ENCODE measurements at regions not wholly inside any gene's neighbourhood (a gene's known extent, or its start where the extent isn't known, plus 50 kb on each side); places are given as distances from the start of the nearest gene placed in this dataset.
"Not testable (repeated sequence)": the region's sequence is repeated elsewhere in the genome, so short reads cannot be mapped to it uniquely, and the experiment has no call there.

DNA sequence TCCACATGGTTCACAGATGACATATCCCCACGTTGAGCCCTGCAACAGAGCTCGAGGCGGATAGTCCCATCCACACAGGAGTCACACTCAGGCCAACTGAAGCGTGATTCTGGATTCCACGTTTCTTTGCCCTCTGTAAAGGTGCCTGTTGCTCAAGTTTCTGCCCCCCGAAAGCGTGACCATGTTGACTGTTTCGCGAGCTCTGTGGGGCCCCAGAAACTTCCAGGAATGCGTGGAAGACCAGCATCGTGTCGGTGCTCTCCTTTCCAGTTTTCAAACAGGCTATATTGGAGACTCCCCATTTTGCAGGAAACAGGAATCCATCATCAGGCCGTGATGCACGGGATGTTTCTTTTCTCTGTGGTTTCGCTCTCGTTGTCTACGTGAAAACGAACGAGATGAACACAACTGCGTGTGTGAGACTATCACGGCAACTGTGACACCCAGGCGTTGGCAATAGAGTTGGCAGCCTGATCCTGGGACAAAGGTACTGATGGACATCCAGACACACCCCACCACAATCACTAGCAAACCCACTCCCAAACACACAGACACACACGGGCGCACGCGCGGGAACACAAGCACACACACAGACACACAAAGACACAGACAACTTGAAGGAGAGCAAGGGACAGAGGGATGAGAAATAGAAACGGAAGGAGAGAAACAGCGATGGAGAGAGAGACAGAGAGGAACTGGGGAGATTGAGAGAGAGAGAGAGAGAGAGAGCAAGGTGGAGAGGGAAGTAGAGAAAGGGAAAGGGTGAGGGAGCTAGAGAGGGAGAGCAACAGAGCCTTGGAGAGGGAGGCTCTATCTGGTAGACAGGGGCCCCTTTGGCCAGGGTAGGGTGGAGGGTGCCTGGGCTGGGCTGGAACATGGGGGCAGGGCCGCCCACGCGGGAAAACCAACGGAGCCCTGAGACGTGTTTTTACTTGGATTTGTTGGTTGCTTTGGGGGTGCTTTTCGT is 1609.3 kb downstream of the SPATA31A7 start:
- in situ Hi-C loops (cut with MboI; ENCODE audit: low pct_unique_long_range_greater_than_20kb, low sequenced_read_pairs, unreplicated experiment); DNase-seq (ENCODE audit: low spot score): not testable (repeated sequence)

DNA sequence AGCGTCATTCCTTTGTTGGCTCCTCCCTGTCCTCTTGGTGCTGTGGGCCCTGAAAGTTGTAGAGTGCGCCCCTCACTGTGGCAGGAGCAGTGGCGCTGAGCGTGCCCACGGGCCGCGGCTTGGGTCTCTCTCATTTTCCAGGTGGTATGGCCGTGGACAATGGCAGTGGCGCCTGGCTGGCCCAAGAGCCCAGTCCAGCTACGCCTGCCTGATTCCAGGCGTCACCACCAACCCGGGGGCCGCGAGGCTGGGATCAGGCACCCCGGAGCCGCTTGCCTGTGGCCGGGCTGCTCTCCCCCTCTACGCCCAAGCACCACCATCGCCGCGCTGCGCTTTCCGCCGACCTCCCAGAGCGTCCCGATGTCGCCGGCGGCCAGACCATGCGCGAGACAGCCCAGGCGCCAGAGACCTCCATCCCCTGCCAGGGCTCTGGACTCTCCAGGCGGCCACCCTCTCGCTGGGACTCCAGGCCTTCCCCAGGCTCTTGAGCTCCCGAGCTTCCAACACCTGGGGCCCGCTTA is 1610.1 kb downstream of the SPATA31A7 start:
- in situ Hi-C loops (cut with MboI; ENCODE audit: low pct_unique_long_range_greater_than_20kb, low sequenced_read_pairs, unreplicated experiment); DNase-seq (ENCODE audit: low spot score): not testable (repeated sequence)

DNA sequence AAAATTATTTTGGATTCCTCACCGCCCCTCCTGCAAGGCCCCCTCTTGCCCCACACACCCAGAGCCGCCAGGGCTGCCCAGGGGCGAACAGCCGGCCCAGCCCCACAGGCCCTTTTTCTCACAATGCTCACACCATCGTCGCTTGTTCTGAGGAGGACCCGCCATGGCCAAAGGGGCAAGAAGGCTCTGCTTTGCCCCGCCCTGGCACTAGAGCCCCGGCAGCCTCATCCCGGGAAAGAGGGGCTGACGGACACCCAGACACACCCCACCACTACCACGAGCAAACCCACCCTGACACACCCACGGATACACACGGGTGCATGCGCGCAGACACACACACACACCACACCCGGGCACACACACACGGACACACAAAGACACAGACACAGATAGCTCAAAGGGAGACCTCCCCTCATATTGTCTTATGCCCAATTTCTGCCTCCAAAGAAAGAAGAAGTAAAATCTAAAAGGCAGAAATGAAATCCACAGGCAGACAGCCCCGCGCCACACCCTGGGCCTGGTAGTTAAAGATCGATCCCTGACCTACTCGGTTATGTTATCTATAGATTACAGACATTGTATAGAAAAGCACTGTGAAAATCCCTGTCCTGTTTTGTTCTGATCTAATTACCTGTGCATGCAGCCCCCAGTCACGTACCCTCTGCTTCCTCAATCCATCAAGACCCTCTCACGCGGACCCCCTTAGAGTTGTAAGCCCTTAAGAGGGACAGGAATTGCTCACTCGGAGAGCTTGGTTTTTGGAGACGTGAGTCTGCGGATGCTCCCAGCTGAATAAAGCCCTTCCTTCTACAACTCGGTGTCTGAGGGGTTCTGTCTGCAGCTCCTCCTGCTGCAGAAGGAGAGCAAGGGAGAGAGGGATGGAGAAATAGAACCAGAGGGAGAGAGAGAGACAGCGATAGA is 1610.9 kb downstream of the SPATA31A7 start:
- peak; percentile 6 for DNase-seq (ENCODE audit: low spot score)

DNA sequence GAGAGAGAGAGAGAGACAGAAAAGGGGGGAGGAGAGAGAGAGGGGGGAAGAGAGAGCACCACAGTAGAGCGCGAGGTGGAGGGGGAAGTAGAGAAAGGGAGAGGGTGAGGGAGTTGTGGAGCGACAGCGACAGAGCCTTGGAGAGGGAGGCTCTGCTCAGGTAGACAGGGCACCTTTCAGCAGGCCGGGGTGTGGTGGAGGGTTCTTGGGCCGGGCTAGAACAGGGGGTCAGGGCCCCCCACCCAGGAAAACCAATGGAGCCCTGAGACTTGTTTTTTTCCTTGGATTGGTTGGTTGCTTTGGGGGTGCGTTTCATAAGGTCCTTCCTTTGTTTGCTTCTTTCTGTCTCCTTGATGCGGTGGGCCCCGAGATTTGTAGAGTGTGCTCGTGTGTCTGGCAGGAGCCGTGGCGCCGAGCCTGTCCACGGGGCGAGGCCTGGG is 1611.6 kb downstream of the SPATA31A7 start:
- in situ Hi-C loops (cut with MboI; ENCODE audit: low pct_unique_long_range_greater_than_20kb, low sequenced_read_pairs, unreplicated experiment); DNase-seq (ENCODE audit: low spot score): not testable (repeated sequence)

More for the DNA sequence above, 1610.9 kb downstream of the SPATA31A7 start:
- in situ Hi-C loops (cut with MboI; ENCODE audit: low pct_unique_long_range_greater_than_20kb, low sequenced_read_pairs, unreplicated experiment), result not testable (repeated sequence)

DNA sequence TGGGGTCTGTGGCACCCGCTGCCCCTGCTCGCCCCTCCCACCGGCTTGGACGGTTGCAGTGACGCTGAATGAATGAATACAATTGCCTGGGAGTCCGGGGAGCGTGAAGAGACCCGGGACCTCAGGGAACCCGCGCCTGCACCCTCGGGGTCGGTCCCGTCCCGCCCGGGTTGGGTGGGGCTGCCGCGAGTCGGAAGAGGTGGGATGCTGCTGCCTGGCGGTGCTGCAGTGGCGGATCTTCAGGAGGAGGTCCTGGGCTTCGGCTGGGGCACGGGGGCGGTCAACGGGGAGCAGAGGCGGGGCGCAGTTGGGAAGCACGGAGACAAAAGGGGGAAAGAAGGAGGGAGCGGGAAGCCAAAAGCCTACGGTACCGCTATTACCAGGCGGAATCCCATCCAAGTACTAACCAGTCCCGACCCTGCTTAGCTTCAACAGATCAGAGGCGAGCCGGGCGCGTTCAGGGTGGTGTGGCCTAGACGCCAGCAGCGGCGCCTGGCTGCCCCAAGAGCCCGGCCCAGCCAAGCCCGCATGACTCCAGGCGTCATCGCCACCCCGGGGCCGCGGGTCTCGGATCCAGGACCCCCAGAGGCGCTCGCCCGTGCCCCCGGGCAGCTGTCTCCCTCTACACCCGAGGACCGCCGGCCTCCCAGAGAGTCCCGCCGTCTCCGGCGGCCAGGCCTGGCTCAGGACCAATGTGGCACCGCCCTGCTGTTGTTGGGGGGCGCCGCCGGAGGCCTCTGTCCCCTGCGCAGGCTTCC is 1612.3 kb downstream of the SPATA31A7 start:
- DNase-seq (ENCODE audit: low spot score), result peak; percentile 95
- TF ChIP-seq, protein P1, sequence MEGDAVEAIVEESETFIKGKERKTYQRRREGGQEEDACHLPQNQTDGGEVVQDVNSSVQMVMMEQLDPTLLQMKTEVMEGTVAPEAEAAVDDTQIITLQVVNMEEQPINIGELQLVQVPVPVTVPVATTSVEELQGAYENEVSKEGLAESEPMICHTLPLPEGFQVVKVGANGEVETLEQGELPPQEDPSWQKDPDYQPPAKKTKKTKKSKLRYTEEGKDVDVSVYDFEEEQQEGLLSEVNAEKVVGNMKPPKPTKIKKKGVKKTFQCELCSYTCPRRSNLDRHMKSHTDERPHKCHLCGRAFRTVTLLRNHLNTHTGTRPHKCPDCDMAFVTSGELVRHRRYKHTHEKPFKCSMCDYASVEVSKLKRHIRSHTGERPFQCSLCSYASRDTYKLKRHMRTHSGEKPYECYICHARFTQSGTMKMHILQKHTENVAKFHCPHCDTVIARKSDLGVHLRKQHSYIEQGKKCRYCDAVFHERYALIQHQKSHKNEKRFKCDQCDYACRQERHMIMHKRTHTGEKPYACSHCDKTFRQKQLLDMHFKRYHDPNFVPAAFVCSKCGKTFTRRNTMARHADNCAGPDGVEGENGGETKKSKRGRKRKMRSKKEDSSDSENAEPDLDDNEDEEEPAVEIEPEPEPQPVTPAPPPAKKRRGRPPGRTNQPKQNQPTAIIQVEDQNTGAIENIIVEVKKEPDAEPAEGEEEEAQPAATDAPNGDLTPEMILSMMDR (IDR thresholded peaks at IDR 0.05; ENCODE audit: extremely low read depth, insufficient read depth, missing control alignments), result peak; percentile 30
- in situ Hi-C loops (cut with MboI; ENCODE audit: low pct_unique_long_range_greater_than_20kb, low sequenced_read_pairs, unreplicated experiment), result not testable (repeated sequence)

DNA sequence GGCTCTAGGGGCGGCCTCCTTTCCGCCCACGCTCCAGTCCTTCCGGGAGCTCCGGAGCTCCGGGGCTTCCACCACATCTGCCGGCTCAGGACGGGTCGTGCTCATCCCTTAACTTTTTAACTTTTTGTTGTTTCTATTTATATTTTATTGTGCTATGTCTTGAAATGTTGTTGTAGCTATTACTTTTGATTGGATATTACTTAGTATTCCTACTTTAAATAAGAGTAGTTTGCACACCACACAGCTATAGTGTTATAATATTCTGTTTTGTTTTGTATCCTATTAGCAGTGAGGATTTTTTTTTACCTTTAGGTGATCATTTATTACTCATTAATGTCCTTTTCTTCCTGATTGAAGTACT is 1612.9 kb downstream of the SPATA31A7 start:
- in situ Hi-C loops (cut with MboI; ENCODE audit: low pct_unique_long_range_greater_than_20kb, low sequenced_read_pairs, unreplicated experiment); DNase-seq (ENCODE audit: low spot score): not testable (repeated sequence)

DNA sequence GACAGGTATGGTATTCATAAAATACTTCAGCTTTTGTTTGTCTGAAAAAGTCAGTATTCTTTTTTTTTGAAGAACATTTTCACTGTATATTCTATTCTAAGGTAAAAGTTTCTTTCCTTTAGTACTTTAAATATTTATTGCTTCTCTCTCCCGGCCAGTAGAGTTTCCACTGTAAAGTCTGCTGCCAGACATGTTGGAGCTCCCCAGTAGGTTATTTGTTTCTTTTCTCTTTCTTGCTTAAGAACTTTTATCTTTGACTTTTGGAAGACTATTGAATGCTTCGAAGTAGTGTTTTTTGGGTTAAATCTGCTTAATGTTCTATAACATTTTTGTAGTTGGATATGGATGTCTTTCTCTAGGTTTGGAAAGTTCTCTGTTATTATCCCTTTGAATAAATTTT is 1613.3 kb downstream of the SPATA31A7 start:
- in situ Hi-C loops (cut with MboI; ENCODE audit: low pct_unique_long_range_greater_than_20kb, low sequenced_read_pairs, unreplicated experiment), result not testable (repeated sequence)
- peak; percentile 3 for DNase-seq (ENCODE audit: low spot score)

DNA sequence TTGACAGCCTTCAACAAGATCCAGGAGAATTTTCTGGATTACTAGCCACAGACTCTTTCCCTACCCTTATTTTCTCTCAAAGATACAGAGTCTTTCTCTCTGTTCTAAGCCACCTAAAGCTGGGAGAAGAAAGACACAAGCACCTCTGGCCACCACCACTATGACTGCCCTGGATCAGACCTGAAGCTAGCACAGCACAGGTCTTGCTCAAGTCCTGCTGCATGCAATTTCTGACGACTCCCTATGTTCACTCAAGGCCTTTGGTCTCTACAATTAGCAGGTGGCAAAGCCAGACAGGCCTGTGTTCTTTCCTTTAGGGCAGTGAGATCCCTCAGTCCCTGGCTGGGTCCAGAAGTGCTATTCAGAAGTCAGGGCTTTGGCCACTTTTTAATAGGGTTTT is 1614.5 kb downstream of the SPATA31A7 start:
- DNase-seq (ENCODE audit: low spot score); in situ Hi-C loops (cut with MboI; ENCODE audit: low pct_unique_long_range_greater_than_20kb, low sequenced_read_pairs, unreplicated experiment): not testable (repeated sequence)

DNA sequence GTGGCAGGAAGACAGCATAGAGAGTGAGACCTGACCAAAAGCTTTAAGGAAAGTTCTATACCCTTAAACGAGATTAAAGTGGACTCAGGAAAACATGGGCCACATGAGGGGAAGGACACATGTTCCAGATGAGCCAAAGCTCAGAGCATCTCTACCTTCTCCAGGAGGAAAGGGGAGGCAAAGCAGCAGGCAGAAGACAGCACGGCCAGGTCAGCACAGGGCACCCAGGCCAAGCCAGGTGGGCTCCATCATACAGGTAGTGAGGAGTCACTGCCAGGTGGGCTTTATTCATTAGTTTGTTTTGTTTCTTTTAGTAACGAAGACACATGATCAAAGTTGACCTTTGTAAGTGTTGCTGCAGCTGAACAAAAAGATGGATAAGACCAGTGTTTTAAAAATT is 1617.6 kb downstream of the SPATA31A7 start:
- in situ Hi-C loops (cut with MboI; ENCODE audit: low pct_unique_long_range_greater_than_20kb, low sequenced_read_pairs, unreplicated experiment); DNase-seq (ENCODE audit: low spot score): not testable (repeated sequence)

DNA sequence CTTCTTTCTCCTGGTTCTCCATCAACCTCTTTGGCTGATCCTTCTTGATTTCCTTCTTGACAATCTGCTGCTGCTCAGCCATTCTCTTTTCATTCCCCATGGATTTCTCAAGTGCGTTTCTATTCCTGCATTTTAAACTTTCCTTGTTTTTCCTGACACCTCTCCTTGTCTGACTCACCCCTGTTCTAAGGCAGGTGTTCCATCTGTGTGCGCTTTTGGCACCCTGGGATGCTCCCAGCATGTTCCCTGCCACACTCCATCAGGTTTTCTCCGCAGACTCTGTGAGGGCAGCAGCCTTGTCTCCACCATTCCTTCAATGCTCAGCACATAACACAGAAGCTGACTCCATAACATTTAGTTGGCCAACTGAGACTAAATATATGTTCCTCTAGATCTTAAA is 1618.2 kb downstream of the SPATA31A7 start:
- DNase-seq (ENCODE audit: low spot score); in situ Hi-C loops (cut with MboI; ENCODE audit: low pct_unique_long_range_greater_than_20kb, low sequenced_read_pairs, unreplicated experiment): not testable (repeated sequence)

DNA sequence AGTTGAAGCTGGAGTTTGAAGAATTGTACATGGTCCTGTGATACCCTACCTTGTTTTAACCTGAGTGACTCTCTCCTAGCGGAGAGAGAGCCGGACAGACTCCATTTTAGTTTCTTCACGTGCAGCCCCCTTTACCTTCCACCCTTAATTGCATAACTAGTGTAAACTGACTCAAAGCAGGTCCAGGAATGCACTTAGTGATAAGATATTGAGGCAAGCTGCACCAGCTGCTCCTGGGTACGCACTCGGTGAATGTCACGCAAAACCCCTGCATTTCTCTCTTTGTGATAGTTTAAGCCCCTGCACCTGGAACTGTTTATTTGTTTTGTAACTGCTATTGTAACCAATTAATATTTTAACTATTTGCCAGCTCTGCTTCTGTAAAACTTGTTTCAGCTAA is 1620.5 kb downstream of the SPATA31A7 start:
- DNase-seq (ENCODE audit: low spot score); in situ Hi-C loops (cut with MboI; ENCODE audit: low pct_unique_long_range_greater_than_20kb, low sequenced_read_pairs, unreplicated experiment): not testable (repeated sequence)

DNA sequence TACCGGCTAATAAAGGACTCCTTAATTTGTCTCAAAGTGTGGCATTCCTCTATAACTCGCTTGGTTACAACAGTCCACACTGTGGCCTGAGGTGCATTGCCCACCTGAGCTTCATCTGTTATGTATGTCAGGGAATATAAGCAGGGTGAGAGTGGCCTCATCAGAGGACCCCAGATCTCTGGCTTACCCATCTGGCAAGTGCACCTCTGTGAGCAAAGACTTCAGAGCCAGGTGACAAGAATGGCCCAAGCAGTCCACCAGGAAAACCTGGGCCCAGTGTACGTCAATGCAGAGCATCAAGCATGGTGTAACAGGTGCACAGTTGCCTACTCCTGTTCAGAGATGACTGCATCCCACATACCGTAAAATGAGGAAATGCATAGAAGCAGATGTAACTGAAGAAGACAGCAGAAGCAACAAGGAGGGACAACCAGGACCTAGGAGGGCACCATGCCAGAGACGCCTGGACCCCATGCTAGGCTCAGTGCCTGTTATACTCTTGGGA is 1621.0 kb downstream of the SPATA31A7 start:
- DNase-seq (ENCODE audit: low spot score); in situ Hi-C loops (cut with MboI; ENCODE audit: low pct_unique_long_range_greater_than_20kb, low sequenced_read_pairs, unreplicated experiment): not testable (repeated sequence)

DNA sequence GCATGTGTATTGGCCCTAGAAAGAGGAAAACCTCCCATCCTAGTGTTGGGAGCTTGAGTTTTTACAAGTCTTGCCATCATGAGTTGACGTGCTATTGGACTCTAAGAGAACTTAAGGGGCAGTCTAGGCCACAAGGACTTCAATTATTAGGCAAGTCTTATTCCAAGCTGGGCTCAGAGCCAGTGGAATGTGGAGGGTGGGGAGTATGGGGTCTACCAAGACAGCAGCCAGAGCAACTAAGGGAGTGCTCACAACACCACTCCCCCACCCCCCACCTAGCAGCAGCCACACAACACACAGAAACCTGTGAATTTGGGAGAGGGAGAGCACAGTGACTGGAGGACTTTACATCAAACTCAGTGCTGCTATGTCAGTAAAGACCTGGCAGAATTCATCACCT is 1625.6 kb downstream of the SPATA31A7 start:
- DNase-seq (ENCODE audit: low spot score); in situ Hi-C loops (cut with MboI; ENCODE audit: low pct_unique_long_range_greater_than_20kb, low sequenced_read_pairs, unreplicated experiment): not testable (repeated sequence)

DNA sequence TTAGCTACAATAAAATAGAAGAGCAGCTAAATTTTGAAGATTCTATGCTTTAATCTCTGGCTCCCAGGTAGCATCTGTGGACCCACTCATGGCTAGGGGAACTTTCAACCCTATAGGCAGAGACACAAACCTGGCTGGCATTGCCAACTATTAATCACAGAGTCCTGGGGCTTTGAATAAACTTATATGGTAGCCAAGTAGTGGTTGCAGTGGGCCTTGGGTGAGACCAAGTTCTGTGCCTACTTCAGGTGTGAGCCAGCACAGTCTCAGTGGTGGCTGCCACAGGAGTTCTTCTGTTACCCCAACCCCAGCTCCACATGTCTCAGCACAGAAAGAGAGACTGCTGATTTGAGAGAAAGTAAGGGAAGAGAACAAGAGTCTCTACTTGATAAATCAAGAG is 1626.5 kb downstream of the SPATA31A7 start:
- in situ Hi-C loops (cut with MboI; ENCODE audit: low pct_unique_long_range_greater_than_20kb, low sequenced_read_pairs, unreplicated experiment); DNase-seq (ENCODE audit: low spot score): not testable (repeated sequence)

DNA sequence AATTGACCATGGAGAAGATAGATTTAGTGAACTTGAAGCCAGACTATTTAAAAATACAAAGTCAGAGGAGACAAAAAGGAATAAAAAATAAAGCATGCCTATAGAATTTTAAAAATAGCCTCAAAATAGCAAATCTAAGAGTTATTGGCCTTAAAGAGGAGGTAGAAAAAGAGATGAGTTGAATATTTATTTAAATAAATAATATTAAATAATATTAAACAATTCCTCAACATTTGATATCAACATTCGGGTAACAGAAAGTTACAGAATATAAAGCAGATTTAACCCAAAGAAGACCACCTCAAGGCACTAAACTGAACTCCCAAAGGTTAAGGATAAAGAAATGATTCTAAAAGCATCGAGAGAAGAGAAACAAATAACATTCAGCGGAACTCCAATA is 1627.4 kb downstream of the SPATA31A7 start:
- DNase-seq (ENCODE audit: low spot score); in situ Hi-C loops (cut with MboI; ENCODE audit: low pct_unique_long_range_greater_than_20kb, low sequenced_read_pairs, unreplicated experiment): not testable (repeated sequence)

DNA sequence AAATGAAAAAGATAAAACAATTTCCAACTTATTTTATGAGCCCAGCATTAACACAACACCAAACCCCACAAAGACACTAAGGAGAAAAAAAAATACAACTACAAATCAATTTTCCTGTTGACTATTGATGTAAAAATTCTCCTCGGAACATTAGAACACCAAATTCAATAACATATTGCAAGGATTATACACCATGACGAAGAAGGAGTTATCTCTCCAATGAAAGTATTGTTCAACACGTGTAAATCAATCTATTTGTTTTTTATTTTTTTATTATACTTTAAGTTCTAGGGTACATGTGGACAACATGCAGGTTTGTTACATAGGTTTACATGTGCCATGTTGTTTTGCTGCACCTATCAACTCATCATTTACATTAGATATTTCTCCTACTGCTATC is 1632.3 kb downstream of the SPATA31A7 start:
- DNase-seq (ENCODE audit: low spot score); in situ Hi-C loops (cut with MboI; ENCODE audit: low pct_unique_long_range_greater_than_20kb, low sequenced_read_pairs, unreplicated experiment): not testable (repeated sequence)
